ENCODE measurements at regions not wholly inside any gene's neighbourhood (a gene's known extent, or its start where the extent isn't known, plus 50 kb on each side); places are given as distances from the start of the nearest gene placed in this dataset.
A peak's percentile ranks its signal among the peaks of the same experiment; 100 is the strongest.

- DNase-seq = no peak
These were observed 286.1 kb downstream of the IRS2 start for GRCh38 chr13:109500146-109500773.

DNA sequence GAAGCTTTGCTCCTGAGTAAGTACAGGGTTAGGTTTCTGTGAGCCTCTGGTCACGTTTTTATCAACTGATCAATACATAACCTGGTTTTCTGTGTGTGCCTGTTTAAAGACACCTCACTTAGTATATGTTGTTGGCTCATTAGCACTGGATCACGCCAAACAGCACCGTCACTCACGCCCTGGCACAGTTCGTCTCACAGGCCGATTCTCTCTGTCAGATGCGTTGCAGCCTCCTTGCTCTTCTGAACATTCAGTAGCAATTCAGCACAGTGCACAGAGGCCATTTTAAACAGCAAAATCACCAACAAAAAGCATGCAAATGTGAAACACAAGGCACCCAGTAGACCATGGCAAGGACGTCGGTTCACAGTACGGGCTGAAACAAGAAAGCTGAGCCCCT lies 288.5 kb downstream of the IRS2 start:
- no peak for DNase-seq

DNA sequence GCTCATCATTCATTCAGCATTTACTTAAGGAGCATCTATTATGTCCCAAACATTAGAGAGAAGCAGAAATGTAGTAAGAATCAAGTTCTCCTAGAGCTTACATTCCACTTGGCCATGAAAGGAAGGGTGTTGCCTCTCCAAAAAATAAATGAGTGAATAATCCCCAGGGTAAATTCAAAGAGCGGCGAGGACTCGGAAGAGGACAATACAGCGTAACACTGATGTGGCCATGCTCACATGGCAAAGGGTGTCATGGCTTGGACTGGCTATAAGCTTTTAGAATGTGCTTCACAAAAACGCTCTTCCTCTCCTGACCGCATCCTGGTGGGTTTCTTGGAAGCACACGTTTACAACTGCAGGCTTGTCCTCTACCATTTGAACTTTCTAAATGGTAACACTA lies 290.2 kb downstream of the IRS2 start:
- DNase-seq = no peak

DNA sequence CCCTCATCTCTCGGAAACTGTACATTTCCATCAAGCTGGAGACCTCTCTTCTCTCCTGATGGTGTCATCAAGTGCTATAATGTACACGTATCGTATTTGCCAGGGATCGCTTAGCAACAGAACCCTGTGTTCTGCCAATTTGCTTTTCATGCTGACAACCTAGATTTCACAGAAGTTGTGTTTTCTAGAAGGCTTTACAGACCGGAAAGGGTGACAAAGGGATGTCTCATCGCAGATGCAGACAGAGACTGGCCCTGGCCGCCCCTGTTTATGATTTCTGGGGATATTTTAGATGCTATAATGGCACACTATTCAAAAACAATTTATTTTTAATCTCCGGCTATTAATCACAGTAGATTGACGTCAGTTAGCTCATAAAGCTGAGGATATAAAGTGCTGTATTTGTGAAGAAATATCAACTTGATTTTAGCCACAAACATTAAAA lies 291.4 kb downstream of the IRS2 start:
- no peak for DNase-seq

GRCh38 chr13:109485136-109485794 lies 301.1 kb downstream of the IRS2 start:
- DNase-seq = no peak

GRCh38 chr13:109483284-109483683 lies 303.1 kb downstream of the IRS2 start:
- no peak for DNase-seq

DNA sequence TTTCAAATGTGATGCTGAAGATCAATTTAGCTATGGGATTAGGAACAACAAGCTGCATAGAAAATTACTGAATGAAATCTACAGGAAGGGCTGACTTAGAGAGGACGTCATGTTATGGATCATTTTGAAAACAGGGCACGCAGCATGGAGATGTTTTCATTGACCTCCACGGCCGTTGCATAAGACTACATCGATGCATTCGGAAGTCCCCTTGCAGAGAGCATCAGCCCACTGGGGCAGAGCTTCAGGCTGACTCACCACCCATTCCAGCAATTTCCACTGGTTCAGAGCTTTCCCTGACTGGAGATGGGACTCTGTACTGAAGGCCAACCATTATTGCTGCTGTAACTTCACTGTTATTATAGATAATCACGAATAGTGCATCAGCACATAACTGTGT lies 305.3 kb downstream of the IRS2 start:
- no peak for DNase-seq

GRCh38 chr13:109480011-109480955 lies 306.1 kb downstream of the IRS2 start:
- peak; percentile 15 for DNase-seq

- no peak for DNase-seq
These were observed 306.8 kb downstream of the IRS2 start for GRCh38 chr13:109479534-109479933.

DNA sequence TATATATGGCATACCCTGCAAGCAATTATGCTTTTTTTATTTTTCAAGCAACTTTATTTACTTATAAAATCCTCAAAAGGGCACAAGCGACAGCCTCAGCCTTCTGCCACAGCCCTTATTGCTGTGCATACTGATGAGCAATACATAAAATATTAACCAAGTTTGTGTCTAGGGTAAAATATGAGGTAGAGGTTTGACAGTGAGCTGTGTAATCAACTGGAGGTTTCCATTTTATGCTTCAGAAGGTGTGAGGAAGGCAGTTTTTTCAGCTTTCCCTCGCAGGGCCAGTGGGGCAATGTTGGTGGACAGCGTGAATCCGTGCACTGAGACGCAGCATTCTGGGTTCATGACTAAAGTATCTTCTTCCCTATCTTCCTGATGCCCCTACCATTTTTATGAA lies 310.4 kb downstream of the IRS2 start:
- no peak for DNase-seq

DNA sequence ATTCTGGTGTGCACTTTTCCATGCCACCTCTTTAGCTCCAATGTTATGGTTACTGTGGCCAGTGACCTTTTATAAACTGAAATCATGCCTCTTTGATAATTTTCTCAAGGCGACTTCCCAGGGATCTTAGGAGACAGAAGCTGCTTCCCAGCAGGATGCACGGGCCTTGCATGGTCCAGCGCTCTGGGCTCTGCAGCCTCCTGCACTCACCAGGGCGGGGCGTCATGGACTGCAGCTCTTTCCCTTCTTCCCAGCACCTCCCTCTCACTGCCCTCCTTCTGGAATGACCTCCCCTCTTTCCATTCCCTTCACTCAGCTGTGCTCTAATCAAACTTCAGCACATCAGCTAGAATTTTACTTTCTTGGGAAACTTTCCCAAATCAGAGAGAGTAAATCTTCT lies 318.3 kb downstream of the IRS2 start:
- DNase-seq = no peak

DNA sequence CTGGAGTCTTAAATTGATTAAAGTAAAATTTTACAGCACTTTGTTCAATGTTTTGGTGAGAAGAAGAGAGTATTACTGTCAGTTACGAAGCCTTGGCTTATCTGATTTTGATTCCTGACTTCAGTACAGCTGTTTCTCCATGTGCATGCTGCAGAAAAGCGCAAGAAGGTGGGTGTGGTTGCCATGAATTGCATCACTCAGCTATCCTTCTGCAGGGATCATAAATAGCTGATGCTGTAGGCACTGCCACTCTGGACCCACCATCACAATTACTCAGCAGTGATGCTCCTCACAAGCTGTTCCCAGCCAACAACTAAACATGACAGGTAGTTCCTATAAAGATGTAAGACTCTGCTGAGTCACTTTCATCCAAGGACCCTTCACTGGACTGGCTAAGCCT lies 321.2 kb downstream of the IRS2 start:
- no peak for DNase-seq

DNA sequence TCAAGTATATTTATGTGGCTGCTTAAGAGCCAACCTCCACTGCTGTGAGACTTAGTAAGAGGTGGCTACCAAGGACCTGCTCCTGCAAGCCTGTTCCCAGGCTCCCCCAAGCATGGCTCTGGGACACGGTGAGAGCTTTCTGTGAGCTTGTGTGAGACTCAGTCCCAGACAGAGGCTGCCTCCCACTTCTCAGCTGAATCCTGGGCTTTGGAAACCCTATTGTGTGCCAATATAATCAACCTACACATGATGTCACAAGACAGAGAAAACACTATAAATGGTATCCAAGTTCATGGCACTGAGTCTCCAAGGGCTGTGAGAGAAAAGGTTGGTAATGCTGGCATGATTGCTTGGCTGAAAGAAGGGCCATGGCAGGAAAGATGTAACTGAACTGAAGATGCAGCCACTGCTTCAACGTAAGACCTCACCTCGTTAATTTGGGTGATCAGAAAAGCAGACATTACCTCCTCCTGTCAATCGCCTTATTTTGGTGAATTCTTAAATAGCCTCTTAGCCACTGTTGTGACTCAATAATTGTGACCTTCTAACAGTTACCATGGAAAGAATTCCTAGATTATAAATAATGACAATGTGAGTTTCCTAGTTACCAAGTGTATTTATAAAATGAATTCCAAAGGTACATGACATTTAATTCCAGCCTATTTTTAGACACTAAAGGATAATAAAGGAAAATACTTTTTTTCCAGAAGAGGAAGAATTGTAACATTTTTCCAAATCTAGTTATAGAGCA lies 332.0 kb downstream of the IRS2 start:
- no peak for DNase-seq

- no peak for DNase-seq
These were observed 334.7 kb downstream of the IRS2 start for GRCh38 chr13:109451726-109452125.

DNA sequence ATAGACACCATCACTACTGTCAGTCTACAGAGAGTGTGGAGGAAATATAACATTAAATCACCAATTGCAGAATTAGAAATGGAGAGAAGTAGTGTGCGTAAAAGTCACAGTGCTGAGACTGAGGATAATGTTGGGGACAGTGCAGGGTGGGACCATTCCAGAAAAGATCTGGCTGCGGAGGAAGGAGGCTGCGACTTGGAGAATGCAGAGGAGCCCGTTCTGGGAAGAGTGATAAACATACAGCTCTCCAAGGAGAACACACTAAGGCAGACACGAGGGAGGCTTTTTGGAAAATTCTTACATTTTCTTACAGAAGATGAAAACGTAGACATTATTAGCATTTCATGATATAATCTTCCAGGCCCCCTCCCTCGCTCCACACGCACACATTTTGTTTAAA lies 337.8 kb downstream of the IRS2 start:
- DNase-seq = no peak

- DNase-seq = no peak
These were observed 338.7 kb downstream of the IRS2 start for GRCh38 chr13:109447667-109448066.

DNA sequence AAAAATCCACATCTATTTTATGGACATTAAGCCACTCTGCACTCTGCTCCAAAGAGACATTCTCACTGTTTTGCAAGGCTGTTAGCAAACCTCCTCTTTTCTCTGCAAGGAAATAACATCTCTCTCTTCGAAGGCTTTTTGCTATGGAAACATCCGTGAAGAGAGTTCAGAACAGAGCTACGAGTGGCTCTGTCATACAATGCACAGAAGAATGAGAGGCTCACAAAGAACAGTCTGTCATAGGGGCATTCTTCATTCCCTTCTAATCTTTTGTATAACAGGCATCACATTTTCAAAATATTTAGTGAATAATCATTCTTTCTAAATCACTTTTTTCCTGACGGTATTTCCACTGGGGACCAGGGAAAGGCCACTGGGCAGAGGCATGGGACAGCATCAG lies 346.1 kb downstream of the IRS2 start:
- no peak for DNase-seq

DNA sequence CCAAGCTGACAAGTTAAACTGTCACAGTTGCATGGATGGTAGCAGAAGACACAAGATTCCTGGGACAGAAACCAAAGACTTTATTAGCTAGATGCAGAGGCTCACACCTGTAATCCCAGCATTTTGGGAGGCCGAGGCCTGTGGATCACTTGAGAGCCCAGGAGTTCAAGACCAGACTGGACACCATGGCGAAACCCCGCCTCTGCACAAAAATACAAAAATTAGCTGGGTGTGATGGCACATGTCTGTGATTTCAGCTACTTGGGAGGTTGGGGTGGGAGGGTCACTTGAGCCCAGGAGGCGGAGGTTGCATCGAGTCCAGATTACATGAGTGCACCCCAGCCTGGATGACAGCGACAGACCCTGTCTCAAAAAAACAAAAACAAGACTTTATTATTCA lies 346.6 kb downstream of the IRS2 start:
- no peak for DNase-seq

DNA sequence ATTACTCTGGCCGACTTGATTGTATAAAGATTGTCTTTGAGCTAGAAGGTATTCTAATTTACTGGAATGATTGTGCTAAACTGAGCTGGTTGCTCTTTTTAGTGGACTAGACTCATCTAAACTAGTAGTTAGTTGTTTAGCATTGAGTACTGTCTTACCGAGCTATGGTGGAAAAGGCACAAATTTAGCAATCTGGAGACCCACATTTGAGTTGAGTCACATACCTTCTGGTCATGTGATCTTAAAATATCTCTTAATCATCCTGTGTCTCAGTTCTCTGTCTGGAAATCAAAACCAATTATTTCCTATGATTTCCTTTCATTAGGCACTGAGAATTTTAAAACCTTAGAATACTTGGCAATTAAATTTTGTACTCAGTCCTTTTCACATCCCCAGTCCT lies 349.5 kb downstream of the IRS2 start:
- DNase-seq = no peak

- no peak for DNase-seq
These were observed 350.2 kb downstream of the IRS2 start for GRCh38 chr13:109436055-109436622.

GRCh38 chr13:109431217-109431616 lies 355.2 kb downstream of the IRS2 start:
- DNase-seq = no peak

DNA sequence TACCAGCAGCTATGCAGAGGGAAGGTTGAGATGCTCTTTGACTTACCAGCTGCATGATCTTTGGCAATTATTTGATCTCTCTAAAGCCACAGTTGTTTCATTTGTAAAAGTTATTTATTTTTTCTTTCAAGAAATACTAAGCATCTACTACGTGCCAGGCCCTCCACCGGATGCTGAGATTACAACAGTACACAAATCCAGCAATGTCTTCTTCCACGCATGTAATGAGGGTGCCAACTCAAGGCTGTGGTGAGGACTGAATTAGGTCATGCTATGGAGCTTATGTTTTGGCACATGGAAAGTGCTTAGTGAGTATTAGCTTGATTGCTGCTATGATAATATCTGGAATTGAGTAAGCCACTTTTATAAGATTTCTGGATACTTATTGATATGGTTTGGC lies 358.2 kb downstream of the IRS2 start:
- DNase-seq = no peak

DNA sequence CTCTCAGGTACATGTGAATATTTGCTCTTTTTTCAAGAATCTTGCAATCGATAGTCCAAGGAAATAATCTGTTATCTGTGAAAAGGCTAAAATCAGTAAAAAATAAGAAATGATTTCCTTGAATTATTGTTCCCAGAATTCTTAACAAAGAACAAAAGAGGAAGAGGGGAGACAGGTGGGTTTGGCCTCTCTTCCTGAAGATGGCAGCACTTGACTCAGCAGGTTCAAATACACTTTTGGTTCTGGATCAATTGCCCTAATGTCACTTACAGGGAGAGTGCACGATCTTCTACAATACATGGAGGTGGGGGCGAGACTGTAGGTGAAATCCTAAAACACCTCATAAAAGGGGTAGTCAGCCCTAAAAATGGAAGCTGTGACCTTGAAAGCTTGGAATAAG lies 358.7 kb downstream of the IRS2 start:
- no peak for DNase-seq

All from GF-D8 (cell line).